ENCODE measurements at regions not wholly inside any gene's neighbourhood (a gene's known extent, or its start where the extent isn't known, plus 50 kb on each side); places are given as distances from the start of the nearest gene placed in this dataset.

DNA sequence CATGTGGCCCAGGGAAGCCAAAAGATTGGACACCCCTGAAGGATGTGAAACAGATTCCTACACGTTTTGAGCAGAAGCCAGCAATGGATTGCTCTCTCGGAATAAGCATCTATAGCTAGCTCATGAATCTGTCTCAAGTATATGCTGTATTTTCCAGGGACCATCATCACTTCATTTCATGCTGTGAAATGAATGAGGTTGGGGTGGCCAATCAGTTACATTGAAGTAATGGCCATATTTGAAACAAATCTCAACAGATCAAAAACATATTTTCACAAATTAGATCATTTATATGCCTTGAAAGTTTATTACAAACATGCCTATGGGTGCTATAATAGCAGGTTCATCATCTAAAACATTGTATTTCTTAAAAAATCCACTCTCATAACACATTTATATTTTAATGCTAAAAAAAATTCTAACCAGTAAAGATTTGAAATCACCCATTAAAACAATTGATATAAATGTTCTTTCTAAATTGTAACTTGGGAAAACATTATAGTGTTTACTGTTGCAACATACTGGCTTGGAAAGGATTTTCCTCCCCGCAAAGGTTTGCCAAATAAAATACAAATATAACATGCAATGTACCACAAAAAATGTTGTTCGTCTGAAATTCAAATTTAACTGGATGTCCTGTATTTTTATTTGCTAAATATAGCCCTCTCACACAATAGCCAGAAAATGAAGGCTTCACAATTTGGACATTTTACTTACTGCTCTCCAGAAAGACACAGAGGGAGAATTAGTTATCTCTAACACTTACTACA, 743.6 kb downstream of the KCNJ2 start:
- H3K27me3 ChIP-seq = no peaks in the 10 kb centered on the region
- H3K36me3 ChIP-seq = no peaks in the 10 kb centered on the region
- no peak overlapping the region for H3K27ac ChIP-seq (replicated peaks in 1 of 4)
- 38% methylated on average over 4 of the region's 4 CpGs for WGBS
- intact Hi-C loops (cut with DNase I) = no loop called here
- no peaks in the 10 kb centered on the region for H3K4me1 ChIP-seq
- no peak overlapping the region for H3K4me3 ChIP-seq
- no peak for TF ChIP-seq POLR2AphosphoS5 (IDR thresholded peaks at IDR 0.05)
- TF ChIP-seq, protein P1, sequence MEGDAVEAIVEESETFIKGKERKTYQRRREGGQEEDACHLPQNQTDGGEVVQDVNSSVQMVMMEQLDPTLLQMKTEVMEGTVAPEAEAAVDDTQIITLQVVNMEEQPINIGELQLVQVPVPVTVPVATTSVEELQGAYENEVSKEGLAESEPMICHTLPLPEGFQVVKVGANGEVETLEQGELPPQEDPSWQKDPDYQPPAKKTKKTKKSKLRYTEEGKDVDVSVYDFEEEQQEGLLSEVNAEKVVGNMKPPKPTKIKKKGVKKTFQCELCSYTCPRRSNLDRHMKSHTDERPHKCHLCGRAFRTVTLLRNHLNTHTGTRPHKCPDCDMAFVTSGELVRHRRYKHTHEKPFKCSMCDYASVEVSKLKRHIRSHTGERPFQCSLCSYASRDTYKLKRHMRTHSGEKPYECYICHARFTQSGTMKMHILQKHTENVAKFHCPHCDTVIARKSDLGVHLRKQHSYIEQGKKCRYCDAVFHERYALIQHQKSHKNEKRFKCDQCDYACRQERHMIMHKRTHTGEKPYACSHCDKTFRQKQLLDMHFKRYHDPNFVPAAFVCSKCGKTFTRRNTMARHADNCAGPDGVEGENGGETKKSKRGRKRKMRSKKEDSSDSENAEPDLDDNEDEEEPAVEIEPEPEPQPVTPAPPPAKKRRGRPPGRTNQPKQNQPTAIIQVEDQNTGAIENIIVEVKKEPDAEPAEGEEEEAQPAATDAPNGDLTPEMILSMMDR (IDR thresholded peaks at IDR 0.05) = no peak
- TF ChIP-seq POLR2A (IDR thresholded peaks at IDR 0.05; ENCODE audit: low read depth) = no peak
- TF ChIP-seq EP300 (IDR thresholded peaks at IDR 0.05) = no peak
- no peak for DNase-seq (ENCODE audit: extremely low spot score)
- H3K9me3 ChIP-seq = peaks cover 0 to 21% (median 8%) of the 10 kb centered on the region in 4 donors

DNA sequence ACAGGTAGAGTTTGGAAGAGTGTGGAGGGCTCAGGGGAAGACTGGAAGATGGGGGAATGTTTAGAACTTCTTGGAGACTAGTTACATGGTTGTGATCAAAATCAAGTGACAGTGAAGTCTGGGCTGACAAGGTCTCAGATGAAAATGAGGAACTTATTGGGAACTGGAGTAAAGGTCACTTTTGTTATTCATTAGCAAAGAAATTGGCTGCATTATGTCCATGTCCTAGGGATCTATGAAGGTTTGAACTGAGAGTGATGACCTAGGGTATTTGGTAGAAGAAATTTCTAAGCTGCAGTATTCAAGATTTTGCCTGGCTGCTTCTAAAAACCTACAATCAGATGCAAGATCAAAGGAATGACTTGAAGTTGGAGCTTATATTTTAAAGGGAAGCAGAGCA, 747.1 kb downstream of the KCNJ2 start:
- no peaks in the 10 kb centered on the region for H3K36me3 ChIP-seq
- H3K9me3 ChIP-seq = peaks cover 0 to 24% (median 10%) of the 10 kb centered on the region in 4 donors
- H3K4me1 ChIP-seq = no peaks in the 10 kb centered on the region
- H3K27me3 ChIP-seq = no peaks in the 10 kb centered on the region
- no peak overlapping the region for H3K4me3 ChIP-seq
- H3K27ac ChIP-seq (replicated peaks in 1 of 4) = no peak overlapping the region
- no peak for TF ChIP-seq EP300 (IDR thresholded peaks at IDR 0.05)
- TF ChIP-seq, protein P1 (IDR thresholded peaks at IDR 0.05) = no peak
- TF ChIP-seq POLR2A (IDR thresholded peaks at IDR 0.05; ENCODE audit: low read depth) = no peak
- no peak for TF ChIP-seq POLR2AphosphoS5 (IDR thresholded peaks at IDR 0.05)
- intact Hi-C loops (cut with DNase I) = no loop called here
- no peak for DNase-seq (ENCODE audit: extremely low spot score)

DNA sequence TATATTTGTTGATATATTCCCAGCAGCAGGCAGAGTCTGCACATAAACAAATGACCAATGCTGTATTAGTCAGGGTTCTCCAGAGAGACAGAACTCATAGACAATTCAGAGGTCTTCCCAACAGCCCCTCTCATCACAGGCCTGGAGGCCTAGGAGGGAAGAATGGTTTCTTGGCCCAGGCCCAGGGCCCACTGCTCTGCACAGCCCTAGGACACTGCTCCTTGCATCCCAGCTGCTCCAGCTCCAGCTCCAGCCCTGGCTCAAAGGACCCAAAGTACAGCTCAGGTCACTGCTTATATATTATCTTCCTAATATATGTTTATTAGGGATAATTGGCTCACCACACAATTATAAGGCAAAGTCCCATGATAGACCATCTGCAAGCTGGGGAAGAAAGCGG, 749.9 kb downstream of the KCNJ2 start:
- Histone ChIP-seq H3K4me3 (no peak overlapping the region), H3K27ac (replicated peaks in 1 of 4) (no peak overlapping the region), H3K4me1 (no peaks in the 10 kb centered on the region), H3K27me3 (no peaks in the 10 kb centered on the region), H3K36me3 (no peaks in the 10 kb centered on the region), H3K9me3 (peaks cover 0 to 24% (median 10%) of the 10 kb centered on the region in 4 donors)
- intact Hi-C loops (cut with DNase I) = no loop called here
- 75% methylated on average over 1 of the region's 1 CpG for WGBS
- TF ChIP-seq POLR2AphosphoS5 (IDR thresholded peaks at IDR 0.05) (no peak), POLR2A (IDR thresholded peaks at IDR 0.05; ENCODE audit: low read depth) (no peak), EP300 (IDR thresholded peaks at IDR 0.05) (no peak)
- TF ChIP-seq, protein P1 (IDR thresholded peaks at IDR 0.05) = no peak
- DNase-seq (ENCODE audit: extremely low spot score) = no peak

DNA sequence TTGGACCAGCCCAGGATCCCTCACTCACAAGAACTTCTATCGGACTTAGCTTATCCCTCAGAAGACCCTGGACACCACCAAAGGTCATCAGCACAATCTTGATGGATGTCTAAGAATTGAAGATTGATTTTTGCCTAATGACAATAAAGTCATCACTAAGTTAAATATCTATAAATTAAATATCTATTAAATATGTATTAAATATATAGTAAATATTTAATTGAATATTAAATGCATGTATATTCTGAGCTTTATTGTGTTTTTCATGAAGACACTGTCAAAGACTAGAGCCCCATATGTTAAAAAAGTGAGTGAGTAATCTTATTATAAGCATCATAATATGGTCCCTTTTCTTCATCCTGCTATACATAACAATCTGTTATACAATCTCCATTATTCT, 751.1 kb downstream of the KCNJ2 start:
- DNase-seq (ENCODE audit: extremely low spot score) = no peak
- no peaks in the 10 kb centered on the region for H3K27me3 ChIP-seq
- H3K4me1 ChIP-seq = no peaks in the 10 kb centered on the region

More for the DNA sequence above, 751.1 kb downstream of the KCNJ2 start:
- WGBS = 96% methylated on average over 1 of the region's 1 CpG
- no peak overlapping the region for H3K4me3 ChIP-seq
- TF ChIP-seq EP300 (IDR thresholded peaks at IDR 0.05) (no peak), POLR2AphosphoS5 (IDR thresholded peaks at IDR 0.05) (no peak), POLR2A (IDR thresholded peaks at IDR 0.05; ENCODE audit: low read depth) (no peak)
- TF ChIP-seq, protein P1 (IDR thresholded peaks at IDR 0.05) = no peak
- no peaks in the 10 kb centered on the region for H3K36me3 ChIP-seq
- peaks cover 0 to 24% (median 10%) of the 10 kb centered on the region in 4 donors for H3K9me3 ChIP-seq
- intact Hi-C loops (cut with DNase I) = no loop called here
- no peak overlapping the region for H3K27ac ChIP-seq (replicated peaks in 1 of 4)
